ENCODE measurements at regions not wholly inside any gene's neighbourhood (a gene's known extent, or its start where the extent isn't known, plus 50 kb on each side); places are given as distances from the start of the nearest gene placed in this dataset.

DNA sequence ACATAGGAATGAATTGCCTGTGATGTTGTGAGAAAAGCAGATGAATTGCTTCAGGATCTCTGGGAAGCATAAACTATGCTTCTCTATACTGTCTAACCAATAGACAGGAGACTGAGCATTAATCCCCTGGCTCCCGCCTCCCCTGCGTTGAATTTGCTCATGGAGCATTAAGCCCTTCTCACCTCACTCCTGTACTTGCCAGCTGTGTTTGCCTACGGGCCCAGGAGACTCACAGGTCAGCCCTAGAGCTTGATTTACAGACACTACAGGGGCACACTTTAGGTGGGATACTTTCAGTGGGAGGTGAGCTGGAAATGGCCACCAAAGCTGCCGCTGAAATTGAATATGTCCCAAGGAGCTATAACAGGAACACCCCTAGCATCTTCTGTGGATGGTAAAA is 418.7 kb downstream of the CBLN4 start:
- no peak for DNase-seq

GRCh38 chr20:55584964-55585363 is 420.4 kb downstream of the CBLN4 start:
- no peak for DNase-seq

DNA sequence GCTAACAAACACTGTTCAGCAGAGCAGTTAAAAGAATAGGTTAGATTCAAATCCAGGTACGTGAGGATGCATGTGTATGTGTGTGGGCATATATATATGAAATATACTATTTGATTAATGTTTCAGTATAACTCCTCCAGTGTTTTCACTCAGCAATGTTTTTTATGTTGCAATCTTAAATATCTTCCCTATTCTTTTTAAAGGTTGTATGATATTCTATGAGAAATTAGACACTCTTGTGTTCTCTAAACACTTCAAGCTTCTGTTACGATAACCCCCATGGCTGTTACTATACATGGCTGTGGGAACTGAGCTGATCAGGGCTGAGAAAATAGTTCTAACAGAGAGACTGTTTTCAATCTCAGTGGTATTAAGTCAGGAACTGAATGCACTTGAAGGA is 421.0 kb downstream of the CBLN4 start:
- no peak for DNase-seq

GRCh38 chr20:55583036-55583435 is 422.3 kb downstream of the CBLN4 start:
- no peak for DNase-seq

- DNase-seq: no peak
Measured at GRCh38 chr20:55582498-55582897, 422.8 kb downstream of the CBLN4 start.

DNA sequence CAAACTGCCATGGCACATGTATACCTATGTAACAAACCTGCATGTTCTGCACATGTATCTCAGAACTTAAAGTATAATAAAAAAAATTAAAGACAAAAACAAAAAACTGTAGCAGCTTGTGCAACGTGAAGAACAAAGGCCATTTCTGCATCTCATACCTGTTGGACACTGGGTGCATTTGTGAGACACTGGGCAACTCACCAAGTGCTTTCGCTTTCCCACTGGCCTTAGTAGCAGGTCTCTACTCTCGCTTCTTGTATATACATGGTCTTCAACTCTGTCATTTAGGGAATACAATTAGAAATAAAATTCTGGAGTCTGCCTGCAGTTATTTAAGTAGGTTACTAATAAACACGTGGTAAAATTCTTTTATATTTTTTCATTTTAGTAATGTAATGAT is 423.8 kb downstream of the CBLN4 start:
- DNase-seq: no peak

- no peak for DNase-seq
Measured at GRCh38 chr20:55580475-55580874, 424.8 kb downstream of the CBLN4 start.

DNA sequence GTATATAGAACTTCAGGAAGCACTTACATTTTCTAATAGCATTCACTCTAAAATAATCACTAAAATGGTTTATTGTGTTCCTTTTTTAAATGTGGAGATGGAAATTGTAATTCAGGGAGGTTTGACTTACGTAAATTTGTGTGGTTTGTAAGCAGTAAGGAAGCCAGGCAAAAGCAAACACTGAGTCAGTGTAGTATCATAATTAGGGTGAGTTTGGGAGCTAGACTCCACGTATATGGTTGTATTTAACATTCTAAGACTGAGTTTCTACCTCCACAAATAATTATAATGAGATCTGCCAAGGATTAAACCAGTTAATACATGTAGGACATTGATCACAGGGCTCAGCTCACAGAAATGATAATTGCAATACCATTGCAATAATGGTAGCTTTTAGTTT is 425.5 kb downstream of the CBLN4 start:
- no peak for DNase-seq

DNA sequence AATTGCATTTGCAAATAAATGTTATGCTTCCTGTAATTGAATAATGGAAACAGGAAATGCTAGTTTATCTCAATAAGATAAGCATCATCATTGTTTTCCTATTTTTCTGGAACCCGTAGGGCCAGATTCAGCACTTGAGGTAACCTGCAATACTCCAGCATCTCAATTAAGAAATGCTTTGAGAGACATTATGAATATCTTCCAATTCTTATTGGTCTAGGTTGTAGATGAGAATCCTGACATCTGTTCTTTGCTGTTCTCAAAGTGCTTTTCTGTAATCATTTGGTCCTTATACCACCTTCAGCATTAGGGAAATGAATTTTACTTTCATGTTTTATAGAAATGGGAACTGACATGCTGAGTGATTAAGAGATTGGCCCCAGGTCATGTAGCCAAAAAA is 428.3 kb downstream of the CBLN4 start:
- DNase-seq: no peak

DNA sequence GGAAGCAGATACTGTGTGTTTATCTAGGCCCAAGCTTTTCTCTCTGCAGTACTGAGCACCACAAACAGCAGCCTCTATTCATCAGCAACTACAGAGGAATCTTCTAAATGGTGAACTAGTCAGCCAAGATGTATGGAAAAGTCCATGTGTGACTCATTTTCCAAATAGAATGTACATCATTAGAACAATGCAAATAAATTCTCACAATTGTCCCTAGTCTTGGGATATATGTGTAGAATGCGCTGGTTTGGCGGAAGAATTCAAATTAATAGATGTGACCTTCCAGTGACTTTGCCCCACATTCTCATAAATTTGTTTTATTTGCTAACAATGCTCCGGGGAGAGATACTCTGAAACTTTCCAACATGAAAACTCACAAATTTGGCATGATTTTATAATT is 436.2 kb downstream of the CBLN4 start:
- no peak for DNase-seq

DNA sequence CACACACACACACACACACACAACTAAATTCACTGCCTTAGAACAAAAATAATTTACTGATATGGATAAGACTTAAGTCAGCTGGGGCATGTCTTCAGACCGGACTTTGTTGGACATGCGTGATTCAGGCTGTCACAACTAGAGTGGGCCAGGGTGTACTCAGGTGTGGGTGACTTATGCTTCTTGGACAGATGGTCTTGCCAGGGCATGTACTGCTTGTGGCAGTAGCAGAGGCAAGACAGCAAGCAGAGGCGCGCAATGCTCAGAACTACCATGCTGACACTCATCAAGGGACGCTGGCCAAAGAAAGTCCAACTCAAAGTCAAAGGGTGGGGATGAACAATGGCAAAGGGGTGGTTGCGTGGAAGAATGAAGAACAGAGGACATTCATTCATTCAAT is 437.5 kb downstream of the CBLN4 start:
- DNase-seq: no peak

- DNase-seq: no peak
Measured at GRCh38 chr20:55565096-55565773, 440.1 kb downstream of the CBLN4 start.

- DNase-seq: no peak
Measured at GRCh38 chr20:55561259-55561658, 444.1 kb downstream of the CBLN4 start.

DNA sequence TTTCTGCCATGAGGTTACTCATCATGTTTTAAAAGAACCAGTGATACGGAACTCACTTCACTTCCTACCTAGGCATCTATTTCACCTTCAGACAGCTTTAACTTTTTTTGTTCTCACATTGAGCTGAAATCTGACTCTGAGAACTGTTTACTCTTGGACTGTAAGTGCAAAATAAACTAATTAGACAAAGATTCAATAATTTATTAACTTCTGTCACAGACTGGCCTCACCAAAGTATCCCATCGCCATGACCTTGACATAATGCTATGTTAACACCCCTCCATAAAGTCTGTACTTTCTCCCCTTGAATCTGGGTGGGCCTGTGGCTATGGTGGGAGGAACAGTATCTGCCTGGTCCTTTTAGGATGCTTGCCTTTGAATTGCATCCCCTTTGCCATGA is 448.1 kb downstream of the CBLN4 start:
- no peak for DNase-seq

DNA sequence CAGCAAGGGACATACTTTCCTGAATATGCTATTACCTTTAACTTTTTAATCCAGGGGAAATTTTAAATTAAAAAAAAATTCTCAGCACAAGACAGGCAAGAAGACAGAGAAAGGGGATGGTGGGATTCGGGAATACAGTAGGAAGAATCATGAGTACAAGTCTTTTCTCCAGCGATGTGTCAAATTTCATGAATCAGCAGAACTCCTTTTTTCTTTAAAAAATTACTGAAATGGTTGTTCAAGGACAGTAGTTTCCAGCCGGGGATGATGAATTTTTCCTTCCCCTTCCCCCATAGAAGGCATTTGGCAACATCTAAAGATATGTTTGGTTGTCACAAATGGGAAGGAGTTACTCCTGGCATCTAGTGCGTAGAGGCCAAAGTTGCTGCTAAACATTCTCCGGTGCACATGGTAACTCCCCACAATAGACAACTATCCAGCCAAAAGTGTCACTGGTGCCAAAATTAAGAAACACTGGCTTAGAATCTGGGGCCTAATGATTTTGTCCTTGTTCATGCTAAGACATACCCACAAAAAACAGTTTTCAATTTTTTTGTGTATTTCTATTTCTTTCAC is 450.2 kb downstream of the CBLN4 start:
- DNase-seq: no peak

GRCh38 chr20:55544638-55545037 is 460.7 kb downstream of the CBLN4 start:
- DNase-seq: no peak

DNA sequence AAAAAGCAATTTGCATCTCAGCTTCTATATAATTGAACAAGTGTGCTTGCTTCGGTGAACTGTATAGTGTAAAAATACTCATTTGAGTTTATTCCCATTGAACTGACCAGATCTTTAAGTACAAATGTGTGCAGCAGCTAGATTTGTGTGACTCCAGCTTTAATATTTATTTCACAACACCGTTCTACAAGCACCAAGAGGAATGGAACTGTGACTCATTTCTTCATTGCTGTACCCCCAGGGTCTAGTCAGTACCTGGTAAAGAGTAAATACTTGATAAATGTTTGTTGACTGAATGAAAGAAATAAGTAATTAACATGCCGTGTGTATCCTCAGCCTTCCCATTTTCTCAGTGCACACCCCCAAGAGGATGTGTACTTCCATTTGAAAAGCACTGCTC is 464.8 kb downstream of the CBLN4 start:
- DNase-seq: no peak

- no peak for DNase-seq
Measured at GRCh38 chr20:55540013-55540412, 465.3 kb downstream of the CBLN4 start.

- no peak for DNase-seq
Measured at GRCh38 chr20:55538261-55538908, 466.9 kb downstream of the CBLN4 start.

GRCh38 chr20:55535366-55535765 is 470.0 kb downstream of the CBLN4 start:
- no peak for DNase-seq

- DNase-seq: no peak
Measured at GRCh38 chr20:55533632-55534031, 471.7 kb downstream of the CBLN4 start.

- no peak for DNase-seq
Measured at GRCh38 chr20:55530763-55531162, 474.6 kb downstream of the CBLN4 start.

DNA sequence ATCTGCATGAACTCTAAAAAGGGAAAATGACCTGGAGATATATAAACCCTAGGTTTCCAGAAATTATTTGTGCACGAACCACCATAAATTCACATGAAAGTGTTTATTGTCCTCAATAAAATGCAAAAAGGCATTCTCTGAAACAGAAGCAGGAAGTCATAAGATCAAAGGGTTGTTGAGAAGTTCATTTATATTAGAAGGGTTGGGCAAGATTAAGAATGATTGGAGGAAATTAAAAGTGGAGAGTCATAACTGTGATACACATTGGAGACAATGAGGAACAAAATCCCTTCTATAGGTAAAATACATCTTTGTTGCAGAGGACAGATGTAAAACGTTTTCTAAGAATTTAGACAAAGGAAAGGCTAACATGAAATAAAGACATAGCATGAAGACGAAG is 476.8 kb downstream of the CBLN4 start:
- no peak for DNase-seq

- DNase-seq: no peak
Measured at GRCh38 chr20:55522296-55522815, 483.0 kb downstream of the CBLN4 start.

All from suppressor macrophage treated with lipopolysaccharide for 1 hour (primary cell).